ENCODE measurements at regions not wholly inside any gene's neighbourhood (a gene's known extent, or its start where the extent isn't known, plus 50 kb on each side); places are given as distances from the start of the nearest gene placed in this dataset.

- TF ChIP-seq CTCF (IDR thresholded peaks at IDR 0.05), result no peak
- no peak for TF ChIP-seq ZFX (IDR thresholded peaks at IDR 0.05; ENCODE audit: borderline replicate concordance)
These were observed 68.2 kb upstream of the NTRK3 start for GRCh38 chr15:88324741-88325065.
